Cardiac muscle cell (in vitro differentiated cells and primary cell): ENCODE measurements at regions not wholly inside any gene's neighbourhood (a gene's known extent, or its start where the extent isn't known, plus 50 kb on each side); places are given as distances from the start of the nearest gene placed in this dataset.

Experiments
- DNase-seq, 2 donors: peaks; one replicate each; pipeline versions ENCODE4 v3.0.0 to v3.0.0-alpha.2; 2010 to 2017; ENCODE audit warnings: low read depth in 1 of 2, low spot score in 1 of 2
- H3K27ac ChIP-seq: fragments of 200-600 bp; sonication (generic); 2 replicates; pipeline ENCODE4 v1.5.1; 2016
- H3K27me3 ChIP-seq: fragments of 200-600 bp; sonication (generic); 2 replicates; pipeline ENCODE4 v1.6.0; 2016; ENCODE audit warnings: control low read depth
- H3K36me3 ChIP-seq: fragments of 200-600 bp; sonication (generic); 2 replicates; pipeline ENCODE4 v1.5.1; 2016; ENCODE audit warnings: control low read depth
- H3K4me1 ChIP-seq: fragments of 200-600 bp; sonication (generic); 2 replicates; pipeline ENCODE4 v1.8.1; 2017; ENCODE audit warnings: low read depth, mild to moderate bottlenecking, mixed run types
- H3K4me3 ChIP-seq: fragments of 200-600 bp; sonication (generic); 2 replicates; pipeline ENCODE4 v1.5.1; 2016; ENCODE audit warnings: mild to moderate bottlenecking
- H3K9me3 ChIP-seq: fragments of 200-600 bp; sonication (generic); 2 replicates; pipeline ENCODE4 v1.5.1; 2017; ENCODE audit warnings: low read depth, mild to moderate bottlenecking, control low read depth
- CTCF ChIP-seq: IDR thresholded peaks from 2 replicates; pipeline ENCODE4 v1.5.1; 2012; ENCODE audit warnings: low read depth, mild to moderate bottlenecking, low read length

DNA sequence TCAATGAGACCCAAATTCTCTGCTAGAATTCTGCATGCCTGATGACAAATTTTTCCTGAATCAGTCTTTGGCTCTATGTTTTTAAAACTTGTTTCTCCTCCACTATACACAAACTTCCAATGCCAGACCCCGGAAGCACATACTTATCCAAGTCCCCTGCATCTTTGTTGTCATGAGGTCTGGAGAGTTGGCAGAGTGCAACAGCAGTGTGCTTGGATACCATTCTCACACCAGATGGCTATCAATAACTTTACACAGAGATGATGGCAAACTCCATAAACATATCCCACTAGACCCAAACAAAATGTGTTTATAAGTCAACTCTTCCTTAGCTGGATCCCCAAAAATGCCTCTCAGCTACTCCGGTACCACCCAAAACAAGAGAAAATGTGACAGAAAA lies 337.7 kb upstream of the TRPC7 start:
- Histone ChIP-seq H3K27me3 (no peaks in the 10 kb centered on the region), H3K4me3 (no peak overlapping the region), H3K36me3 (no peaks in the 10 kb centered on the region), H3K27ac (no peak overlapping the region), H3K9me3 (no peaks in the 10 kb centered on the region), H3K4me1 (no peaks in the 10 kb centered on the region)
- no peak for TF ChIP-seq CTCF
- DNase-seq = no peak

GRCh38 chr5:136701191-136701590 lies 335.8 kb upstream of the TRPC7 start:
- no peaks in the 10 kb centered on the region for H3K36me3 ChIP-seq
- no peak for DNase-seq
- no peak overlapping the region for H3K4me3 ChIP-seq
- H3K27me3 ChIP-seq = no peaks in the 10 kb centered on the region
- no peaks in the 10 kb centered on the region for H3K4me1 ChIP-seq
- H3K27ac ChIP-seq = no peak overlapping the region
- H3K9me3 ChIP-seq = no peaks in the 10 kb centered on the region
- no peak for TF ChIP-seq CTCF

GRCh38 chr5:136699651-136700050 lies 334.3 kb upstream of the TRPC7 start:
- DNase-seq = no peak
- H3K27ac ChIP-seq = no peak overlapping the region

DNA sequence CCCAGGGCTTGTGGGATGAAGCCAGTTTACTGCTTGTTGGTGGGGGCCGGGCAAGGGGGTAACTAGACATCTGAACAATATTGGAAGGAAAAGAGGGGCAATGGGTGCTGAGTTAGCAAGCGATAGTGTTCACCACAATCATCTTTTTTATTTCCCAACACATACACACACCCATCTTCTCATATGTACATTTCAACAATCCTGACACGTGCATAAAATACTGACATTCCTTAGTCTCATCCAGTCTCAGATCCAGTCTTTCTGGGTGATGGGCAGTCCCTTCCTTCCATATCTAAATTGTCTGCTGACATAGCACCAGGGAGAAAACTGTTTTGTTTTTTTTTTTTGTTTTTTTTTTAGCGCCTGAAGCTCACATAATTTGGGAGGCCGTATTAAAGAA lies 333.6 kb upstream of the TRPC7 start:
- Histone ChIP-seq H3K9me3 (no peaks in the 10 kb centered on the region), H3K27me3 (no peaks in the 10 kb centered on the region), H3K27ac (no peak overlapping the region), H3K4me3 (no peak overlapping the region), H3K4me1 (no peaks in the 10 kb centered on the region), H3K36me3 (no peaks in the 10 kb centered on the region)
- TF ChIP-seq CTCF = no peak
- no peak for DNase-seq

More at GRCh38 chr5:136699651-136700050, 334.3 kb upstream of the TRPC7 start:
- TF ChIP-seq CTCF = no peak
- no peaks in the 10 kb centered on the region for H3K9me3 ChIP-seq
- H3K4me3 ChIP-seq = no peak overlapping the region
- H3K4me1 ChIP-seq = no peaks in the 10 kb centered on the region
- no peaks in the 10 kb centered on the region for H3K36me3 ChIP-seq
- no peaks in the 10 kb centered on the region for H3K27me3 ChIP-seq

DNA sequence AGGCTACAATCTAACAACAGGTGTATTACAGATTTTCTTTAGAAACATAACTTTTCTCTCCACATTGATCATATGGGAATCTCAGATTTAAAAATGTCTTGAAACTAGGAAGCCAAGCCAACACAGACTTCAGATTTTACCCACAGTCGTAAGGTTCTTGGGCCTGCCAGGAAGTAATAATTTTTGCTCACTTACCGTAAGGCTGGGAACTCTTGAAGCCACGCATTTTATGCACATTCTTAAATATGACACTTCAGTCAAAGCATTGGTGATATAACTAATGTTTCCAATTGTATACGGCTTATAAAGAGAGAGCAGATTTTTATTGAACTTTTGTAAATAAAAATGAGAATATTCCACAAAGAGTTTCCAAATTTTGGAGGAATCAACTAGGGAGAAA lies 328.9 kb upstream of the TRPC7 start:
- no peaks in the 10 kb centered on the region for H3K27me3 ChIP-seq
- DNase-seq = no peak
- no peak for TF ChIP-seq CTCF
- H3K4me3 ChIP-seq = no peak overlapping the region
- no peaks in the 10 kb centered on the region for H3K9me3 ChIP-seq
- no peak overlapping the region for H3K27ac ChIP-seq
- H3K4me1 ChIP-seq = no peaks in the 10 kb centered on the region
- no peaks in the 10 kb centered on the region for H3K36me3 ChIP-seq

- Histone ChIP-seq H3K27ac (no peak overlapping the region), H3K9me3 (no peaks in the 10 kb centered on the region), H3K27me3 (no peaks in the 10 kb centered on the region), H3K4me3 (no peak overlapping the region), H3K4me1 (no peaks in the 10 kb centered on the region), H3K36me3 (no peaks in the 10 kb centered on the region)
- DNase-seq = no peak
- no peak for TF ChIP-seq CTCF
These were observed 324.2 kb upstream of the TRPC7 start for GRCh38 chr5:136689552-136689951.
